DOHH2 (cell line): ENCODE measurements at regions not wholly inside any gene's neighbourhood (a gene's known extent, or its start where the extent isn't known, plus 50 kb on each side); places are given as distances from the start of the nearest gene placed in this dataset.

Experiments used
- H3F3A ChIP-seq: fragments of 200-600 bp; sonication (generic), shearing (Covaris generic); 2 replicates; pipeline ENCODE4 v1.6.0; 2016; ENCODE audit warnings: antibody characterized with exemption, mild to moderate bottlenecking; ENCODE audit not compliant: control insufficient read depth, insufficient read depth
- H3K27ac ChIP-seq: fragments of 200-600 bp; sonication (generic); 2 replicates; pipeline ENCODE4 v1.5.1; 2014; ENCODE audit warnings: low read depth, mild to moderate bottlenecking, low read length, moderate library complexity
- H3K27me3 ChIP-seq: fragments of 200-600 bp; sonication (generic); 2 replicates; pipeline ENCODE4 v1.6.1; 2014; ENCODE audit warnings: mild to moderate bottlenecking, low read length, mixed read lengths; ENCODE audit not compliant: control insufficient read depth
- H3K36me3 ChIP-seq: fragments of 200-600 bp; sonication (generic); 2 replicates; pipeline ENCODE4 v1.6.1; 2014; ENCODE audit warnings: mild to moderate bottlenecking, low read length, moderate library complexity, mixed read lengths; ENCODE audit not compliant: control insufficient read depth
- H3K4me1 ChIP-seq: fragments of 200-600 bp; sonication (generic); 2 replicates; pipeline ENCODE4 v1.6.1; 2014; ENCODE audit warnings: mild to moderate bottlenecking, low read length, mixed read lengths; ENCODE audit not compliant: control insufficient read depth
- H3K4me2 ChIP-seq: fragments of 200-600 bp; sonication (generic); 2 replicates; pipeline ENCODE4 v1.6.0; 2014; ENCODE audit warnings: mild to moderate bottlenecking, low read length, moderate library complexity
- H3K4me3 ChIP-seq: fragments of 200-600 bp; sonication (generic); 2 replicates; pipeline ENCODE4 v1.5.1; 2014; ENCODE audit warnings: mild to moderate bottlenecking, low read length, mixed read lengths
- H3K79me2 ChIP-seq: fragments of 200-600 bp; sonication (generic); 2 replicates; pipeline ENCODE4 v1.6.1; 2014; ENCODE audit warnings: mild to moderate bottlenecking, low read length, mixed read lengths; ENCODE audit not compliant: control insufficient read depth
- H3K9me2 ChIP-seq: fragments of 200-600 bp; sonication (generic); replicated peaks from 2 replicates; pipeline ENCODE4 v1.6.1; 2014; ENCODE audit warnings: mild to moderate bottlenecking, low read length, mixed read lengths; ENCODE audit not compliant: control insufficient read depth
- H3K9me3 ChIP-seq: fragments of 200-600 bp; sonication (generic); 2 replicates; pipeline ENCODE4 v1.6.1; 2014; ENCODE audit warnings: antibody characterized with exemption, low read length, mixed read lengths; ENCODE audit not compliant: control insufficient read depth, insufficient read depth
- H4K20me1 ChIP-seq: fragments of 200-600 bp; sonication (generic); 2 replicates; pipeline ENCODE4 v1.6.0; 2014; ENCODE audit warnings: low read depth, mild to moderate bottlenecking, antibody characterized with exemption, low read length, moderate library complexity; ENCODE audit not compliant: control insufficient read depth, insufficient read depth
- EZH2phosphoT487 ChIP-seq: fragments of 200-600 bp; sonication (generic); IDR thresholded peaks from 2 replicates; pipeline ENCODE4 v1.6.1; 2017; ENCODE audit warnings: borderline replicate concordance, mild to moderate bottlenecking, antibody characterized with exemption, low read length, moderate library complexity, mixed read lengths
- TF ChIP-seq, protein P1 (sequence below): fragments of 200-600 bp; sonication (generic); IDR thresholded peaks from one replicate; pipeline ENCODE4 v1.5.1; 2014; ENCODE audit warnings: antibody characterized with exemption, mild to moderate bottlenecking, low read depth, low read length; ENCODE audit not compliant: poor library complexity, severe bottlenecking

DNA sequence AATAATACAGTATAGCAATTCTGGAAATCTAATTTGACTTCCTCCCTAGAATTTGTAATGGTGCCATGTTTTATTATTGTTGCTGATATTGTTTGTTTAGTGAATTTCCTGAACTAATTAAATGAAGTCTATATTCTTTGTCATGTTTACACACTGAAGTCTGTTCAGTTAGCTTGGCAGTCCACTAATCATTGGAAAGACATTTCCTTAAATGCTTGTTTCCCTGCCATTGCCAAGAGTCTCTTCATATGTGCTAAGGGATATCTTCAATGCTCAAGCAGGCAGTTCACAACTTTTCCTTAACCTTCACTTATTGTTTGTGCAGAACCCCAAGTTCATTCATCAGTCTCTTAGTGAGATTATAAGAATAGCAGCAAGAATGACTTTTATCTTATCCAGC lies 755.3 kb downstream of the INHBA start:
- Histone ChIP-seq H4K20me1 (no peaks in the 10 kb centered on the region), H3K27me3 (no peaks in the 10 kb centered on the region), H3K79me2 (no peaks in the 10 kb centered on the region), H3K4me2 (no peak overlapping the region), H3K4me3 (no peak overlapping the region), H3K9me2 (no peaks in the 10 kb centered on the region), H3K9me3 (peaks cover 31% of the 10 kb centered on the region), H3F3A (no peaks in the 10 kb centered on the region), H3K4me1 (no peaks in the 10 kb centered on the region), H3K36me3 (no peaks in the 10 kb centered on the region), H3K27ac (no peak overlapping the region)
- TF ChIP-seq, protein P1, sequence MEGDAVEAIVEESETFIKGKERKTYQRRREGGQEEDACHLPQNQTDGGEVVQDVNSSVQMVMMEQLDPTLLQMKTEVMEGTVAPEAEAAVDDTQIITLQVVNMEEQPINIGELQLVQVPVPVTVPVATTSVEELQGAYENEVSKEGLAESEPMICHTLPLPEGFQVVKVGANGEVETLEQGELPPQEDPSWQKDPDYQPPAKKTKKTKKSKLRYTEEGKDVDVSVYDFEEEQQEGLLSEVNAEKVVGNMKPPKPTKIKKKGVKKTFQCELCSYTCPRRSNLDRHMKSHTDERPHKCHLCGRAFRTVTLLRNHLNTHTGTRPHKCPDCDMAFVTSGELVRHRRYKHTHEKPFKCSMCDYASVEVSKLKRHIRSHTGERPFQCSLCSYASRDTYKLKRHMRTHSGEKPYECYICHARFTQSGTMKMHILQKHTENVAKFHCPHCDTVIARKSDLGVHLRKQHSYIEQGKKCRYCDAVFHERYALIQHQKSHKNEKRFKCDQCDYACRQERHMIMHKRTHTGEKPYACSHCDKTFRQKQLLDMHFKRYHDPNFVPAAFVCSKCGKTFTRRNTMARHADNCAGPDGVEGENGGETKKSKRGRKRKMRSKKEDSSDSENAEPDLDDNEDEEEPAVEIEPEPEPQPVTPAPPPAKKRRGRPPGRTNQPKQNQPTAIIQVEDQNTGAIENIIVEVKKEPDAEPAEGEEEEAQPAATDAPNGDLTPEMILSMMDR, result no peak
- no peak for TF ChIP-seq EZH2phosphoT487

DNA sequence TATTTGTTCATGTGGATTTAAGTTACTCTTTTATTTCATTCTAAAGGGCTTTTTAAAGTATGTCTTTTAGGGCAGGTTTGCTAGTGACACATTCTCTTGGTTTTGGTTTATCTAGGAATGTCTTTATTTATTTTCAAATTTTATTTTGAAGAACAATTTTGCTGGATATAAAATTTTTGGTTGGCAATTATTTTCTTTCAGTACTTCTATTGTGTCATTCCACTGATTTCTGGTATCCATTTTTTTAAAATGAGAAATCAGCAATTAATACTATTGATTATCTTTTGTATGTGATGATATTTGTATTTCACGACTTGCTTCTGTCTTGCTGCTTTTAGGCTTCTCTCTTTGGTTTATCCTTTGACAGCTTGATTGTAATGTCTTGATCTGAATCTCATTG lies 756.3 kb downstream of the INHBA start:
- TF ChIP-seq, protein P1, result no peak
- no peak for TF ChIP-seq EZH2phosphoT487
- Histone ChIP-seq H3K36me3 (no peaks in the 10 kb centered on the region), H3F3A (no peaks in the 10 kb centered on the region), H3K4me2 (no peak overlapping the region), H3K4me1 (no peaks in the 10 kb centered on the region), H3K27ac (no peak overlapping the region), H3K27me3 (no peaks in the 10 kb centered on the region), H4K20me1 (no peaks in the 10 kb centered on the region), H3K79me2 (no peaks in the 10 kb centered on the region), H3K9me2 (no peaks in the 10 kb centered on the region), H3K9me3 (peaks cover 31% of the 10 kb centered on the region), H3K4me3 (no peak overlapping the region)

DNA sequence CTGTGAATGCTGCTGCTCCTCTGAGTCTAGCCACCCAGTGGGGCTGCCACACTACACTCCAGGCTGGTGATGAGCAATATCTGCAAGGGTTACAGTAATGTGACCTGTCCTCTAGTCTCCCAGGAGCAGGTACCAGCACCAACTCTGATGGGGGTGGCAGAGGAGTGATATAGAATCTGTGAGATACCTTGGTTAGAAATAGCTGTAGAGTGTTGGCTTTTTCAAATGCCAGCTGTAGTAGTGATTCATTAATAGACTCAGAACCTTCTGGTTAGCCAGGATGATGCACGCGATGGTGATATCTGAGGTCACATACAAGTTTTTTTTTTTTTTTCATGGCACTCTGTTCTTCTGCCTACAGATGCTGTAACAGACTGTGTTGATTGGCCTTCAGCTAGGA lies 757.1 kb downstream of the INHBA start:
- Histone ChIP-seq H3K4me1 (no peaks in the 10 kb centered on the region), H3F3A (no peaks in the 10 kb centered on the region), H3K27me3 (no peaks in the 10 kb centered on the region), H3K27ac (no peak overlapping the region), H3K36me3 (no peaks in the 10 kb centered on the region), H3K4me3 (no peak overlapping the region), H3K4me2 (no peak overlapping the region), H3K9me3 (peaks cover 31% of the 10 kb centered on the region), H4K20me1 (no peaks in the 10 kb centered on the region), H3K9me2 (no peaks in the 10 kb centered on the region), H3K79me2 (no peaks in the 10 kb centered on the region)
- TF ChIP-seq, protein P1, result no peak
- TF ChIP-seq EZH2phosphoT487, result no peak
